ENCODE measurements at regions not wholly inside any gene's neighbourhood (a gene's known extent, or its start where the extent isn't known, plus 50 kb on each side); places are given as distances from the start of the nearest gene placed in this dataset.

- no peak for TF ChIP-seq POLR2A (IDR thresholded peaks at IDR 0.05)
- TF ChIP-seq, protein P1, sequence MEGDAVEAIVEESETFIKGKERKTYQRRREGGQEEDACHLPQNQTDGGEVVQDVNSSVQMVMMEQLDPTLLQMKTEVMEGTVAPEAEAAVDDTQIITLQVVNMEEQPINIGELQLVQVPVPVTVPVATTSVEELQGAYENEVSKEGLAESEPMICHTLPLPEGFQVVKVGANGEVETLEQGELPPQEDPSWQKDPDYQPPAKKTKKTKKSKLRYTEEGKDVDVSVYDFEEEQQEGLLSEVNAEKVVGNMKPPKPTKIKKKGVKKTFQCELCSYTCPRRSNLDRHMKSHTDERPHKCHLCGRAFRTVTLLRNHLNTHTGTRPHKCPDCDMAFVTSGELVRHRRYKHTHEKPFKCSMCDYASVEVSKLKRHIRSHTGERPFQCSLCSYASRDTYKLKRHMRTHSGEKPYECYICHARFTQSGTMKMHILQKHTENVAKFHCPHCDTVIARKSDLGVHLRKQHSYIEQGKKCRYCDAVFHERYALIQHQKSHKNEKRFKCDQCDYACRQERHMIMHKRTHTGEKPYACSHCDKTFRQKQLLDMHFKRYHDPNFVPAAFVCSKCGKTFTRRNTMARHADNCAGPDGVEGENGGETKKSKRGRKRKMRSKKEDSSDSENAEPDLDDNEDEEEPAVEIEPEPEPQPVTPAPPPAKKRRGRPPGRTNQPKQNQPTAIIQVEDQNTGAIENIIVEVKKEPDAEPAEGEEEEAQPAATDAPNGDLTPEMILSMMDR (IDR thresholded peaks at IDR 0.05), result no peak
Measured at GRCh38 chr7:26492816-26493215, 201.2 kb downstream of the SNX10 start.

Data from testis (tissue), 2 donors.